Upper lobe of left lung (tissue), 6 donors: ENCODE measurements at regions not wholly inside any gene's neighbourhood (a gene's known extent, or its start where the extent isn't known, plus 50 kb on each side); places are given as distances from the start of the nearest gene placed in this dataset.

ENCODE experiments used
- ATAC-seq, 2 donors: fragments of 200-7000 bp; cut with Tn5 transposase; one replicate each; pipeline ENCODE4 v1.9.1; 2022; ENCODE audit warnings: mild to moderate bottlenecking in 2 of 2, moderate library complexity in 2 of 2; ENCODE audit not compliant: low FRiP score in 2 of 2
- DNase-seq, 2 donors: peaks; one replicate each; pipeline ENCODE4 v3.0.0-alpha.2; 2019 to 2020
- H3K27ac ChIP-seq, 4 donors: fragments of 200-600 bp; sonication (generic); one replicate each; pipeline ENCODE4 v1.5.1; 2016 to 2019
- H3K27me3 ChIP-seq, 4 donors: fragments of 200-600 bp; sonication (generic); one replicate each; pipeline ENCODE4 v1.5.1; 2017 to 2019
- H3K36me3 ChIP-seq, 4 donors: fragments of 200-600 bp; sonication (generic); one replicate each; pipeline ENCODE4 v1.5.1; 2016 to 2019
- H3K4me1 ChIP-seq, 4 donors: fragments of 200-600 bp; sonication (generic); one replicate each; pipeline ENCODE4 v1.5.1; 2018 to 2019
- H3K4me3 ChIP-seq, 4 donors: fragments of 200-600 bp; sonication (generic); one replicate each; pipeline ENCODE4 v1.5.1; 2017 to 2019; ENCODE audit warnings: mild to moderate bottlenecking in 2 of 4, moderate library complexity in 1 of 4
- H3K9me3 ChIP-seq, 4 donors: fragments of 200-600 bp; sonication (generic); one replicate each; pipeline ENCODE4 v1.5.1; 2018 to 2019
- CTCF ChIP-seq, 6 experiments: fragments of 450-650 bp in 4 of 6; fragments of 200-600 bp in 2 of 6; sonication (generic) in 2 of 6; IDR thresholded peaks; one replicate each; pipeline ENCODE4 v1.5.1; 2016 to 2019; ENCODE audit warnings: antibody characterized with exemption in 6 of 6
- EP300 ChIP-seq, 4 donors: sonication (generic); formaldehyde crosslinking; IDR thresholded peaks; one replicate each; pipeline ENCODE4 v1.5.1; 2017; ENCODE audit warnings: antibody characterized with exemption in 4 of 4, control low read depth in 2 of 4
- POLR2A ChIP-seq, 4 donors: fragments of 450-650 bp; IDR thresholded peaks; one replicate each; pipeline ENCODE4 v1.5.1; 2016 to 2017; ENCODE audit warnings: antibody characterized with exemption in 4 of 4, mild to moderate bottlenecking in 2 of 4
- POLR2AphosphoS5 ChIP-seq, 2 donors: sonication (generic); formaldehyde crosslinking; IDR thresholded peaks; one replicate each; pipeline ENCODE4 v1.5.1; 2017; ENCODE audit warnings: antibody characterized with exemption in 2 of 2
- WGBS, 2 donors: methylation state at CpG; one replicate each; pipeline ENCODE4 v1.1.5; 2017 to 2018; 5-methylcytosine and 5-hydroxymethylcytosine counted together
- donor health status: DM: no; HTN: no; CAD: no; lungs with moderate emphysema.
- donor health status: DM: no; HTN: yes; CAD: no; lungs with severe emphysema.

DNA sequence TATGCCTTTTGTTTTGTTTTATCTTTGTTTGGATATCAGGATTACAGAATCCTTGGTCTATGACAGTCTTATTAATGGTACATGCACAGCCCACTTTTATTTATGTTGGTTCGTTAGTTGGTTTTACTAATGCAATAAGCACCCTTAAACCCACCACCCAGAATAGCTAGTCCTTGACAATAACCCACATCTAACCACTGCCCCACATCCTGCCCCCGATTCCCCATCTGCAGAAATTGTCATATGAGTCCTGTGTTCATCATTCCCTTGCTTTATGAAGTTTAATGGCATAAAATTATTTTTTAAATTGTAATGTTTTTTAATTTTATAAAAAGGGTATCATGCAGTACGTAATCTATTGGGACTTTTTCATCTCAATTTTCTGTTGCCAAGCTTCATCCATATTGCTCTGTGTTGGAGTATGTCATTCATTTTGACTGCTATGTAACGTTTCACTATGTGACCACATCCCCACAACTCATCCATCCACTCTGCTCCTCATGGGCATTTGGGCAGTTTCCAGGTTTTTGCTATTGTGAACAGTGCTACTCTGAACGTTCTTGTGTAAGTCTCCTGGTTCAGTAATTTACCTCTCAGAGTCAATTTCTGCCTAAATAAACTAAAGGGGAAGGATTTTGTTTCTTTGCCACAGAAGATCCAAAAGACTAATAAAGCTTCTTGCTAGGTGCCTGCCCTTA lies 150.4 kb downstream of the MRPL14 start:
- 72% methylated on average over 5 of the region's 5 CpGs for WGBS, 2 donors
- Histone ChIP-seq H3K4me1 (peaks cover 15 to 24% (median 21%) of the 10 kb centered on the region in 4 donors), H3K27me3 (no peaks in the 10 kb centered on the region), H3K36me3 (no peaks in the 10 kb centered on the region), H3K27ac (no peak overlapping the region), H3K9me3 (no peaks in the 10 kb centered on the region), H3K4me3 (no peak overlapping the region)
- ATAC-seq, result no peak
- peak in 1 of 2 donors; percentile 8 for DNase-seq
- TF ChIP-seq EP300 (IDR thresholded peaks at IDR 0.05) (no peak), POLR2AphosphoS5 (IDR thresholded peaks at IDR 0.05) (no peak), POLR2A (IDR thresholded peaks at IDR 0.05) (no peak), CTCF (IDR thresholded peaks at IDR 0.05) (no peak)

DNA sequence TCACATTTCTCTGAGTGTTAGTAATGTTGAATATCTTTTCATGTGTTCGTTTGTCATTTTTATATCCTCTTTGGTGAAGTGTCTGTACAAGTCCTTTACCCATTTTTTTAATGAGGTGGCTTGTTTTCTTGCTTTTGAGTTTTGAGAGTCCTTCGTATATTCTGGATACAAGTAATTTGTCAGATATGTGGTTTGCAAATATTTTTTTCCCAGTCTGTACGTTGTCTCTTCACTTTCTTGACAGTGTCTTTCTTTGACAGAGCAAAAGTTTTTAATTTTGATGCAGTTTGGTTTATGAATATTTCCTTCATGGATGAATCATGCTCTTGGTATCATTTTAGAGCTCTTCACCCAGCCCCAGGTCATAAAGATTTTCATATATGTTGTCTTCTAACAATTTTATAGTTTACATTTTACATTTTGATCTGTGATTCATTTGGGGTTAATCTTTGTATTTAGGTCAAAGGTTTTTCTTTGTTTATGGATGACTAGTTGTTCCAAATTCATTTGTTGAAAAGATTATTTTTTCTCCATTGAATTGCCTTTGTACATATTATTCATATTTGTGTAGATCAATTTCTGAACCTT lies 152.5 kb downstream of the MRPL14 start:
- peaks cover 17 to 31% (median 25%) of the 10 kb centered on the region in 4 donors for H3K4me1 ChIP-seq
- 74 to 86% methylated on average over 3 of the region's 3 CpGs for WGBS, 2 donors
- ATAC-seq, result no peak

GRCh38 chr6:43973357-43973756 lies 153.9 kb downstream of the MRPL14 start:
- H3K4me3 ChIP-seq, result no peak overlapping the region
- DNase-seq, result peak in 1 of 2 donors; percentile 79

More for the DNA sequence above, 152.5 kb downstream of the MRPL14 start:
- no peaks in the 10 kb centered on the region for H3K27me3 ChIP-seq
- H3K27ac ChIP-seq, result no peak overlapping the region
- no peaks in the 10 kb centered on the region for H3K36me3 ChIP-seq
- no peak for DNase-seq
- H3K9me3 ChIP-seq, result no peaks in the 10 kb centered on the region
- TF ChIP-seq EP300 (IDR thresholded peaks at IDR 0.05) (no peak), POLR2AphosphoS5 (IDR thresholded peaks at IDR 0.05) (no peak), POLR2A (IDR thresholded peaks at IDR 0.05) (no peak), CTCF (IDR thresholded peaks at IDR 0.05) (no peak)
- no peak overlapping the region for H3K4me3 ChIP-seq

DNA sequence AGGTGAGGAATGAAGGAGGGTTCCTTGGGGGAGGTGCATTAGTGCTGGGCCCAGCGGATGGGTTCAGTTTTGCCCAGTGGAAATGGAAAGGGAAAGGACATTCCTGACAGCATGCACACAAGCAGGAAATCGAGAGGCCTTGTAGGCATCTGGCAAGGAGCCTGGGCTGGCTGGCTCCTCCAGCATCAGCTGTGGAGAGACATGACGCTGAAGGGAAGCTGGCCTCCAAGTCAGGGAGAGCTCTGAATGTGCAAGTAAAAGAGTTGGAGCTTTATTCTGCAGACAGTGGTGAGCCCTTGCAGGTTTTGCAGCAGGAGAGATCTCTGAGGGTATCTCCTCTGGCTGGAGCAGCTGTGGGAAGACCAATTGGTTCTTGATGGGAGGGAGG lies 154.3 kb downstream of the MRPL14 start:
- peak in 1 of 2 donors; percentile 71 for DNase-seq
- peak overlapping the region; percentile 31 to 59 (median 46) for H3K27ac ChIP-seq
- H3K9me3 ChIP-seq, result no peaks in the 10 kb centered on the region
- H3K36me3 ChIP-seq, result no peaks in the 10 kb centered on the region
- 27% methylated on average over 3 of the region's 3 CpGs for WGBS, 2 donors
- H3K4me1 ChIP-seq, result peaks cover 17 to 28% (median 25%) of the 10 kb centered on the region in 4 donors
- ATAC-seq, result peak; percentile 20 to 69
- no peaks in the 10 kb centered on the region for H3K27me3 ChIP-seq
- TF ChIP-seq CTCF (IDR thresholded peaks at IDR 0.05) (no peak), EP300 (IDR thresholded peaks at IDR 0.05) (no peak), POLR2AphosphoS5 (IDR thresholded peaks at IDR 0.05) (no peak), POLR2A (IDR thresholded peaks at IDR 0.05) (no peak)
- H3K4me3 ChIP-seq, result no peak overlapping the region

More at GRCh38 chr6:43973357-43973756, 153.9 kb downstream of the MRPL14 start:
- Histone ChIP-seq H3K9me3 (no peaks in the 10 kb centered on the region), H3K27me3 (no peaks in the 10 kb centered on the region), H3K27ac (peak overlapping the region; percentile 31 to 46 (median 42)), H3K36me3 (no peaks in the 10 kb centered on the region), H3K4me1 (peaks cover 17 to 28% (median 25%) of the 10 kb centered on the region in 4 donors)
- ATAC-seq, result peak in 1 of 2 donors; percentile 81
- TF ChIP-seq EP300 (IDR thresholded peaks at IDR 0.05), result no peak
- TF ChIP-seq CTCF (IDR thresholded peaks at IDR 0.05), result no peak
- TF ChIP-seq POLR2A (IDR thresholded peaks at IDR 0.05), result no peak
- TF ChIP-seq POLR2AphosphoS5 (IDR thresholded peaks at IDR 0.05), result no peak
- WGBS, 2 donors, result 63 to 67% methylated on average over 2 to 4 of the region's 4 CpGs
